ENCODE measurements at regions not wholly inside any gene's neighbourhood (a gene's known extent, or its start where the extent isn't known, plus 50 kb on each side); places are given as distances from the start of the nearest gene placed in this dataset.

DNA sequence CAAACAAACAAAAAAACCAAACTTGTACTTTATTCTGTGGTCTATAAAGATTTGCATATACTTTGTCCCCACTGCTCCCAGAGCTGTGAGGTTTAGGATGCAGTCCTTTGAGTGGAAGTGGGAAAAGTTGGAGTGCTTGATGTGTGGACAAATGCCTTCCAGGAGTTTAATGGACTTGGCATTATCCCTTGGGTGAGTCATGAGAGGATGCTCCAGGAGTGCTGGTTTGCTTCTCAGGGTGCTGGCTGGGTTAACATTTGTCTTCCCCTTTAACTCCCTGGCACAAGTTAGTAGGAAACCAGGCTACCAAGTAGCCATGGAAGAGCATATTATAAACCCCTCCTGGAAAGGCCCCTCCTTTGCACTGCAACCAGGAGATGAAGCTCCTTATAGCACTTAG is 417.4 kb upstream of the RIOK2 start:
- H2AFZ ChIP-seq (ENCODE audit: insufficient read depth, low read depth, low read length, poor library complexity, severe bottlenecking): no peak overlapping the region
- H3K4me1 ChIP-seq (ENCODE audit: control insufficient read depth in 1 of 2, insufficient read depth in 2 of 2, low read length in 2 of 2): no peaks in the 10 kb centered on the region
- no peak overlapping the region for H3K4me2 ChIP-seq (replicated peaks; ENCODE audit: extremely low read depth, low read length, poor library complexity, severe bottlenecking)
- H3K36me3 ChIP-seq (replicated peaks in 1 of 2; ENCODE audit: control insufficient read depth in 1 of 2, insufficient read depth in 2 of 2, low read length in 2 of 2): no peaks in the 10 kb centered on the region
- H3K27ac ChIP-seq (ENCODE audit: low read depth in 1 of 2, low read length in 2 of 2): no peak overlapping the region
- no peaks in the 10 kb centered on the region for H3K27me3 Mint-ChIP-seq (ENCODE audit: low read depth in 3 of 3)
- H3K4me1 Mint-ChIP-seq: no peaks in the 10 kb centered on the region
- no peak overlapping the region for H3K4me3 ChIP-seq (replicated peaks in 1 of 3; ENCODE audit: low read depth in 2 of 3, low read length in 3 of 3)
- H4K20me1 ChIP-seq (ENCODE audit: insufficient read depth, low read length): no peaks in the 10 kb centered on the region
- H3K36me3 Mint-ChIP-seq: no peaks in the 10 kb centered on the region
- H3K9ac ChIP-seq (ENCODE audit: insufficient read depth, low read length, poor library complexity, severe bottlenecking): no peak overlapping the region
- no peaks in the 10 kb centered on the region for H3K79me2 ChIP-seq (ENCODE audit: insufficient read depth, low read length)
- no peak for DNase-seq
- TF ChIP-seq, protein P1, sequence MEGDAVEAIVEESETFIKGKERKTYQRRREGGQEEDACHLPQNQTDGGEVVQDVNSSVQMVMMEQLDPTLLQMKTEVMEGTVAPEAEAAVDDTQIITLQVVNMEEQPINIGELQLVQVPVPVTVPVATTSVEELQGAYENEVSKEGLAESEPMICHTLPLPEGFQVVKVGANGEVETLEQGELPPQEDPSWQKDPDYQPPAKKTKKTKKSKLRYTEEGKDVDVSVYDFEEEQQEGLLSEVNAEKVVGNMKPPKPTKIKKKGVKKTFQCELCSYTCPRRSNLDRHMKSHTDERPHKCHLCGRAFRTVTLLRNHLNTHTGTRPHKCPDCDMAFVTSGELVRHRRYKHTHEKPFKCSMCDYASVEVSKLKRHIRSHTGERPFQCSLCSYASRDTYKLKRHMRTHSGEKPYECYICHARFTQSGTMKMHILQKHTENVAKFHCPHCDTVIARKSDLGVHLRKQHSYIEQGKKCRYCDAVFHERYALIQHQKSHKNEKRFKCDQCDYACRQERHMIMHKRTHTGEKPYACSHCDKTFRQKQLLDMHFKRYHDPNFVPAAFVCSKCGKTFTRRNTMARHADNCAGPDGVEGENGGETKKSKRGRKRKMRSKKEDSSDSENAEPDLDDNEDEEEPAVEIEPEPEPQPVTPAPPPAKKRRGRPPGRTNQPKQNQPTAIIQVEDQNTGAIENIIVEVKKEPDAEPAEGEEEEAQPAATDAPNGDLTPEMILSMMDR (IDR thresholded peaks at IDR 0.05): no peak
- H3K27me3 ChIP-seq (ENCODE audit: control insufficient read depth in 2 of 2, insufficient read depth in 2 of 2, low read length in 2 of 2): no peaks in the 10 kb centered on the region
- intact Hi-C loops (cut with micrococcal nuclease): no loop called here
- peaks cover 5 to 33% (median 15%) of the 10 kb centered on the region in 7 donors for H3K9me3 Mint-ChIP-seq
- no peak overlapping the region for H3K4me3 Mint-ChIP-seq
- H3K9me3 ChIP-seq (replicated peaks in 1 of 2; ENCODE audit: control insufficient read depth in 1 of 2, insufficient read depth in 1 of 2, low read length in 2 of 2): peaks cover 12 to 21% of the 10 kb centered on the region in 2 donors
- H3K27ac Mint-ChIP-seq: no peak overlapping the region

DNA sequence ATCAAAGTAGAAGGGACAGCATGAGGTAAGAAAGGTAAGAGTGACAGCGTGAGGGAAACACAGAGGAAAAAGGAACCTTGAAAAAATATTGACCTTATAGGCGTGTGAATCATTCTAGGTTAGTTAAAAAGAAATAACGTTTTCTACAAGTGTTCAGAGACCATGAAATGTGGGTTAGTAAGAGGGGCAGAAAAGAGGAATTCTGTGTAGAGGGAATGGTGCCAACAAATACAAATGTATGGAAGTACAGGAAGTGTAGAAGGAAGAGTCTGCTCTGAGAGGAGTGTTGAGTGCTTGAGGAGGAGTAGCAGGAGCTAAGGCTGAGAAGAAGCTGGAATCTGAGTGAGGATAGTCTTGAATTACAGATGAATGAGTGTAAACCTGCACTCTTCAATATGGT is 418.6 kb upstream of the RIOK2 start:
- Histone ChIP-seq H4K20me1 (ENCODE audit: insufficient read depth, low read length) (no peaks in the 10 kb centered on the region), H3K9ac (ENCODE audit: insufficient read depth, low read length, poor library complexity, severe bottlenecking) (no peak overlapping the region), H3K27me3 (ENCODE audit: control insufficient read depth in 2 of 2, insufficient read depth in 2 of 2, low read length in 2 of 2) (no peaks in the 10 kb centered on the region), H3K4me2 (replicated peaks; ENCODE audit: extremely low read depth, low read length, poor library complexity, severe bottlenecking) (no peak overlapping the region), H3K36me3 (replicated peaks in 1 of 2; ENCODE audit: control insufficient read depth in 1 of 2, insufficient read depth in 2 of 2, low read length in 2 of 2) (no peaks in the 10 kb centered on the region), H3K4me1 (ENCODE audit: control insufficient read depth in 1 of 2, insufficient read depth in 2 of 2, low read length in 2 of 2) (no peaks in the 10 kb centered on the region), H3K79me2 (ENCODE audit: insufficient read depth, low read length) (no peaks in the 10 kb centered on the region), H2AFZ (ENCODE audit: insufficient read depth, low read depth, low read length, poor library complexity, severe bottlenecking) (no peak overlapping the region), H3K9me3 (replicated peaks in 1 of 2; ENCODE audit: control insufficient read depth in 1 of 2, insufficient read depth in 1 of 2, low read length in 2 of 2) (peaks cover 12 to 21% of the 10 kb centered on the region in 2 donors), H3K4me3 (replicated peaks in 1 of 3; ENCODE audit: low read depth in 2 of 3, low read length in 3 of 3) (no peak overlapping the region), H3K27ac (ENCODE audit: low read depth in 1 of 2, low read length in 2 of 2) (no peak overlapping the region)
- DNase-seq: no peak
- 83% methylated on average over 3 of the region's 3 CpGs for WGBS (ENCODE audit: insufficient coverage)
- H3K27me3 Mint-ChIP-seq (ENCODE audit: low read depth in 3 of 3): no peaks in the 10 kb centered on the region
- no peak overlapping the region for H3K4me3 Mint-ChIP-seq
- intact Hi-C loops (cut with micrococcal nuclease): no loop called here
- H3K9me3 Mint-ChIP-seq: peaks cover 5 to 23% (median 13%) of the 10 kb centered on the region in 7 donors
- H3K4me1 Mint-ChIP-seq: no peaks in the 10 kb centered on the region
- TF ChIP-seq, protein P1 (IDR thresholded peaks at IDR 0.05): no peak
- no peak overlapping the region for H3K27ac Mint-ChIP-seq
- H3K36me3 Mint-ChIP-seq: no peaks in the 10 kb centered on the region
